GM18505 (cell line): ENCODE measurements at regions not wholly inside any gene's neighbourhood (a gene's known extent, or its start where the extent isn't known, plus 50 kb on each side); places are given as distances from the start of the nearest gene placed in this dataset.

ENCODE experiments used
- ATAC-seq: cut with Tn5 transposase; IDR thresholded peaks from one replicate; pipeline ENCODE4 v1.9.1; 2021; ENCODE audit not compliant: unreplicated experiment
- POLR2A ChIP-seq: IDR thresholded peaks from 4 replicates; pipeline ENCODE4 v1.6.1; 2011; ENCODE audit warnings: borderline replicate concordance; ENCODE audit not compliant: insufficient read depth, insufficient read length; ENCODE audit errors: extremely low read depth

- TF ChIP-seq POLR2A: no peak
Observed at GRCh38 chr12:105860561-105861207, 278.1 kb downstream of the NUAK1 start.

GRCh38 chr12:105861227-105861626 lies 277.5 kb downstream of the NUAK1 start:
- no peak for TF ChIP-seq POLR2A
- ATAC-seq: no peak

More at GRCh38 chr12:105860561-105861207, 278.1 kb downstream of the NUAK1 start:
- ATAC-seq: no peak

GRCh38 chr12:105862163-105862821 lies 276.5 kb downstream of the NUAK1 start:
- no peak for ATAC-seq
- TF ChIP-seq POLR2A: no peak

GRCh38 chr12:105864316-105864715 lies 274.4 kb downstream of the NUAK1 start:
- TF ChIP-seq POLR2A: no peak
- ATAC-seq: no peak

DNA sequence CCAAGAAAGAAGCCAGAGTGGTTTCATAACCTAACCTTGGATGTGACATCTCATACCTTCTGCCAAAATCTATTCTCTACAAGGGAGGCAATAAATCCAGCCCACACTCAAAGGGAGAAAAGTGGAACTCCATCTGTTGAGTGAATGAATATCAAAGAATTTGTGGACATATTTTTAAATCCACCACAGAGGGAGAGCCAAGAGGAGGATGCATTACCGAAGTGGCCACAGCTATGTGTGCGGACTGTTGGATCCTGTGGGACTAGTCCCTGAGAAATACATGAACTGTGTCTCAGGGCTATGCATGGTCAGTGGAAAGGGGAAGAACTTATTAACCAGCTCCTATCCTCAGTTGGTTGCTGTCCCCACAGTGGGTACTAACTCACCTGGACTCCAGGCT lies 273.9 kb downstream of the NUAK1 start:
- no peak for ATAC-seq
- no peak for TF ChIP-seq POLR2A

- no peak for ATAC-seq
- no peak for TF ChIP-seq POLR2A
Observed at GRCh38 chr12:105865886-105866285, 272.9 kb downstream of the NUAK1 start.

- no peak for TF ChIP-seq POLR2A
- ATAC-seq: no peak
Observed at GRCh38 chr12:105874121-105874520, 264.6 kb downstream of the NUAK1 start.

- no peak for ATAC-seq
- no peak for TF ChIP-seq POLR2A
Observed at GRCh38 chr12:105876396-105876927, 262.3 kb downstream of the NUAK1 start.

GRCh38 chr12:105878964-105879363 lies 259.8 kb downstream of the NUAK1 start:
- ATAC-seq: no peak
- TF ChIP-seq POLR2A: no peak

DNA sequence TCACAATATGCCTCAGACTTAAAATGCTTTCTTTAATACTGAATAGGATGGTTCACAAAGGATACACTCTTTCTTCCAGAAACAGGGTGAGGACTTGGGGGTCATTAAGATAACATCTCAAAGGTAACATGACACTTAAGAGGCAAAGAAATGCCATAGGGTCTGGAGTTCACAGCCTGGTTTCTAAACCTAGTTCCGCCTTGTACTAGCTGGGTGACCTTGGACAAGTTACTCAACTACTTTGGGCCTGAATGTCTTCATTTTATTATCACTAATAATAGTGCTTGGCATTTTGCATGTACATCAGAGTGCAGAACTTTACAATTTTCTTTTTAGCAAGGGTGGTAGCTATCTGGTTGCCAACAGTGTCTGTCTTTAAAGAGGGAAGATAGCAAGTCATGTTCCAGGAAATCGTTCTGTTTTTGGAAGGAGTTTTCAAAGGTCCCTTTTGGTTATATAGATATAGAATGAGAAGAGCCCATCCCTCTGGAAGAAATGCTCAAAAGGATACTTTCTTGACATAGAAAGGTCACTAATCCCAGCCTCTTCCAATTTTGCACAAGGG lies 257.8 kb downstream of the NUAK1 start:
- no peak for ATAC-seq
- TF ChIP-seq POLR2A: no peak

DNA sequence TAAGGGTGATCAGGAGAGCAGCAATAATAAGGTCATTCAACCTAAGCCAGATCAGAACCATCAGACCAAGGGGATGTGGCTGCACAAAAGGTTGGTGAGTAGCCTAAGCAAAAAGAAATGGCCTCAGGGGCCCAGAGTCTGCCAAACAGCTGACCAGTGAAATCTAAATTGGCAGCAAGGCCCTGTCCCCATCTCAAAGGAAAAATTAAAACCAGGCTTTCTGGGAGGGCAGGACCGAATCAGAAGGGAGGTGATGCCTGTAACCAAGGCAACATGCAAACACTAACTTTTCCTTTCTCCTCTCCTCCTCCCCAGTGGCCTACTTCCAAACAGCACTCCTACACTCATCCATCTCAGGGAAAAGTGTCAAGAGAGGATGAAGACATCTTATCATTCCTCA lies 256.4 kb downstream of the NUAK1 start:
- ATAC-seq: no peak
- no peak for TF ChIP-seq POLR2A

- ATAC-seq: no peak
- TF ChIP-seq POLR2A: no peak
Observed at GRCh38 chr12:105887131-105887530, 251.6 kb downstream of the NUAK1 start.

DNA sequence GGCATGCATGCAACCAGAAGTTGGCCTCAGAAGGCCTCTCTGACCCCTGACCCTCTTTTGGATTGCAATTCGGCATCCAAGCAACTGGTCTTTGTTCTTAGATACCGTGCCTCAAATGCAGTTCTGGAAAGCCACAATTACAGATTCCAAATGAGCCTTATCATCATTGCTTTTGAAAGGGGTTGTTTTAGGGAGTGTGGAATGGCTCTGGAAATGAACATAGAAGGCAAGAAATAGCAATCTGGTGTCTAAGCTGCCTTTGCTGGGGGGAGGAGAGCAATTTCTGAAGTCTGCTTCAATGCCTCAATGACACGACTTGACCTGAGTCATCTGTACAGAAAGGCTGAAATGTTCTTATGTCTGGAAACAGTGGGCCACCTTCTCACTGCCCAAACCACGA lies 250.1 kb downstream of the NUAK1 start:
- no peak for TF ChIP-seq POLR2A
- ATAC-seq: no peak
